Retinal pigment epithelial cell (primary cell): ENCODE measurements at regions not wholly inside any gene's neighbourhood (a gene's known extent, or its start where the extent isn't known, plus 50 kb on each side); places are given as distances from the start of the nearest gene placed in this dataset.

Source experiments
- DNase-seq: peaks from one replicate; pipeline ENCODE4 v3.0.0-alpha.2; 2010; ENCODE audit warnings: low read depth
- H3K4me3 ChIP-seq: 2 replicates; pipeline ENCODE4 v1.5.1; 2011; ENCODE audit warnings: mild to moderate bottlenecking, low read length, control low read depth, moderate library complexity
- TF ChIP-seq, protein P1 (sequence below): conservative IDR thresholded peaks from 2 replicates; pipeline ENCODE4 v1.5.1; 2011; ENCODE audit warnings: low read depth, low read length, control low read depth, inconsistent platforms

DNA sequence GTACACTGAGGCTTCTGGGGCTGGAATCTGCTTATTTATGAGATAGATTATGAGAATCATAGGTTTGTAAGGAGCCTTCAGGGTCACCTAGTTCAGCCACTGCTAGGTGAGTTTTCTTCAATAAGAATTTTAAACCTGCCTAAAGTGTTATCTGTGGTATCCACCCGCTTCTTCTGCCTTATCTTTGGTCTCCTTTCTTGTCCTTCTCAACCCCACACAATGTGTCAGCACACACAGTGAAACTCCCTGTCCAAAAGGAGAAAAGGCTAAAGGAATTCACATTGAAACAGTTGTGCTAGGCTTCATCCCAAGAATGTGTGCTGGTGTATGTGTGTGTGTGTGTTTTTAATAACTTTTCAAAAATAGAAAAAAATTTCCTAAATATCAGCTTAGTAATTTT lies 259.3 kb upstream of the BTG1 start:
- DNase-seq = no peak
- TF ChIP-seq, protein P1, sequence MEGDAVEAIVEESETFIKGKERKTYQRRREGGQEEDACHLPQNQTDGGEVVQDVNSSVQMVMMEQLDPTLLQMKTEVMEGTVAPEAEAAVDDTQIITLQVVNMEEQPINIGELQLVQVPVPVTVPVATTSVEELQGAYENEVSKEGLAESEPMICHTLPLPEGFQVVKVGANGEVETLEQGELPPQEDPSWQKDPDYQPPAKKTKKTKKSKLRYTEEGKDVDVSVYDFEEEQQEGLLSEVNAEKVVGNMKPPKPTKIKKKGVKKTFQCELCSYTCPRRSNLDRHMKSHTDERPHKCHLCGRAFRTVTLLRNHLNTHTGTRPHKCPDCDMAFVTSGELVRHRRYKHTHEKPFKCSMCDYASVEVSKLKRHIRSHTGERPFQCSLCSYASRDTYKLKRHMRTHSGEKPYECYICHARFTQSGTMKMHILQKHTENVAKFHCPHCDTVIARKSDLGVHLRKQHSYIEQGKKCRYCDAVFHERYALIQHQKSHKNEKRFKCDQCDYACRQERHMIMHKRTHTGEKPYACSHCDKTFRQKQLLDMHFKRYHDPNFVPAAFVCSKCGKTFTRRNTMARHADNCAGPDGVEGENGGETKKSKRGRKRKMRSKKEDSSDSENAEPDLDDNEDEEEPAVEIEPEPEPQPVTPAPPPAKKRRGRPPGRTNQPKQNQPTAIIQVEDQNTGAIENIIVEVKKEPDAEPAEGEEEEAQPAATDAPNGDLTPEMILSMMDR = no peak
- H3K4me3 ChIP-seq = no peak overlapping the region

DNA sequence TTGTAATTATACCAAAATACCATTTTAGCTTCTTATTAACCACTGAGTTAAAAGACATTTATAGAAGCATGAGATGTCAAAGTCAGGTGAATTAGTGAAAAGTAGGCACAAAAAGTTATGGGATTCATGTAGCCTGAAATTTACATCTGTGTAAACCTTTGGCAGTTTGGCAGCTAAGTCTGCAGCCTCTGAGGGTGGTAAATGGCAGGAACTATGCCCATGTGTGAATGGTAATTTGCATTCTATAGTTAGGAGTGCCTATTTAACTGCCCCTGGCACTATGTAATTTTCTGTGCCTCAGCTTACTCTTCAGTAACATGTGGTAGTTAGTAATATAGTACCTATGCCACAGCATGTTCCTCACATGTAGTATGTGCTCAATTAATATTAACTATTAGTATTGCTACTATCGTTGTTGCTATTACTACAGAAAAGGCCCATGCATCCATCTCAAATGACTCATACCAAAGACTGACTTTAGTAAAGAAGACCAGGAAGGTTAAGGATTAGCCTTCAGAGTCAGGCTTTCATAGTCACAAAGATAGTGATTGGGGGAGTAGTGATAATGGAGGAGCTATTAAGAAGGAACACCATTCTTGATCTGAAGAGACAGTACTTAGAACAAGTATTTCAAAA lies 258.7 kb upstream of the BTG1 start:
- no peak for DNase-seq
- TF ChIP-seq, protein P1 = no peak
- H3K4me3 ChIP-seq = no peak overlapping the region

DNA sequence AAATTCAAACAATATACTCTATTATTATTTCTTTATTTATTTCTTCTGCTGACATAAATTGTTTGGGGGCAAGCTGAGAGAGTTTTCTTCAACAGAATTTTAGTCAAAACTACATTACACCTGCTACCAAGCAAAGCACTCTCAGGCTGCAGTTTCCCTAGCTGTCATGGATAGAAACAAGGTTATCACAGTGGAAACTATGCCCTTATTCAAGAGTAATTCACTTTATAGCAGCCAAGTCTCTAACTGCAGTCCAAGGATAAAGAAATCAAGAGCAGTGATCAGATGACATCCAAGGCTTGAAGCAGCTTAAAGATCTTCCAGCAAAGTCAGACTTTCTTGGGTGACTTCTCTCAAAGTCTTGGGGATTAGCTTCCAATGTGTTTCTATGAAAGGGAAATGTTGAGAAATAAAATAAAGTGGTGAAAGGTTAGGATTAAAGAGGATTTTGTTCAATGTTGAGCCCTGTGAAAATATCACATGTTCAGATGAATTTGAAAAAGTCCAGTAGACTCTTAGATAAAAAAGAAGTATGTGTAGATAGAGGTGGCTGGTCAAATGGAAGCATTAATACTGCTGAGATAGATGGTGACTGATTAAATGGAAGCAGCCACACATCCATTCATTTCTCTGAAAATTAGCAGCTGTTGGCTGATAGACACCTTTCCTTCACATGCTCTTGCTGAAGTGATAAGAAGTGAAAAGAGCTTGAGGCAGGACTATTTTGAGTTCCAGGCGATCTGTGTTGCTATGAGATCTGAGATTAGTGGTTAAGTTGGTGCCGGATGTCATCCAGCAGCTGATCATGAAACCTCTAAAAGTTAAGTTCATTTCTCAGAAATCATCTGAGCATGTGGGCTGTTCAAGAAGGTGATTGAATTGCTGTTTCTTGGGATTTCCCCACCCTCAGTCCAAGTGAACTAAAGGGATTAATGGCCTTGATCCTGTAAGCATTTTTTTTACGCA lies 257.8 kb upstream of the BTG1 start:
- TF ChIP-seq, protein P1 = no peak
- H3K4me3 ChIP-seq = no peak overlapping the region
- DNase-seq = peak; percentile 98

DNA sequence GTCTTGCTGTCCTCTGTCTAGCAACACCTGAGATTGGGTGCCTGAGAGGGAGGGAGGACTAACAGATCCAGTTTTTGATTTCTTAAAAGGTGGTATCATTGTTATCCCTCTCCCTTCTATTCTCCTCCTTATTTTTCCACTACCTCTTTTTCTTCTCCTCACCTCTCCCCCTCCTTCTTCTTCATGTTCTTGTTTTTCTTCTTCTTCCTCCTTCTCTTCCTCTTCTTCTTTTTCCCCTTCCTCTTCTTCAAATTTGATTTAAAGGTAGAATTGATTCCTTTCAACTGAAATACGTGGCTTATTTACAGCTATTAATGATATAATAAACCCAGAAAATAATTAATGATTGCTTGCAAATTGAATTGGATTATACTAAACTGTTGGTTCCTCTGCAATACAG lies 256.8 kb upstream of the BTG1 start:
- TF ChIP-seq, protein P1 = no peak
- DNase-seq = no peak
- H3K4me3 ChIP-seq = no peak overlapping the region

DNA sequence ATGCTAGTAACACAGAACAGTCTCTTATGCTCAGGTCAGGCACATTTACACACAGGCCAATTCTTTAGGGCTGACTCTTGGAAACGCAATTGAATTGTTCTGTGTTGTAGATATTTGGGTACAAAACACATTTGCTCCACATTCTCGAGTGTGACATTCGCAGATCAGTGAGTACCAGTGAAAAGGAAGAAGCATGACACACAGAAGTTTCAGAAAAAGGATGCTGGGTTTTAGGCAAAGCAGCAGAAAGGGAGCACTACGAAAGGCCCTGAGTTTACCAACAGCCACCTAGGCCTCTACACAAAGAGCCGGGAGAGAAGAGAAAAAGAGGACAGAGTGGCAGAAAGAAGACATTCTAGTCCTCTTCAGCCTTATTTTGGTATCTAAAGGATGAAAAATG lies 254.4 kb upstream of the BTG1 start:
- TF ChIP-seq, protein P1 = no peak
- no peak for DNase-seq
- H3K4me3 ChIP-seq = no peak overlapping the region

DNA sequence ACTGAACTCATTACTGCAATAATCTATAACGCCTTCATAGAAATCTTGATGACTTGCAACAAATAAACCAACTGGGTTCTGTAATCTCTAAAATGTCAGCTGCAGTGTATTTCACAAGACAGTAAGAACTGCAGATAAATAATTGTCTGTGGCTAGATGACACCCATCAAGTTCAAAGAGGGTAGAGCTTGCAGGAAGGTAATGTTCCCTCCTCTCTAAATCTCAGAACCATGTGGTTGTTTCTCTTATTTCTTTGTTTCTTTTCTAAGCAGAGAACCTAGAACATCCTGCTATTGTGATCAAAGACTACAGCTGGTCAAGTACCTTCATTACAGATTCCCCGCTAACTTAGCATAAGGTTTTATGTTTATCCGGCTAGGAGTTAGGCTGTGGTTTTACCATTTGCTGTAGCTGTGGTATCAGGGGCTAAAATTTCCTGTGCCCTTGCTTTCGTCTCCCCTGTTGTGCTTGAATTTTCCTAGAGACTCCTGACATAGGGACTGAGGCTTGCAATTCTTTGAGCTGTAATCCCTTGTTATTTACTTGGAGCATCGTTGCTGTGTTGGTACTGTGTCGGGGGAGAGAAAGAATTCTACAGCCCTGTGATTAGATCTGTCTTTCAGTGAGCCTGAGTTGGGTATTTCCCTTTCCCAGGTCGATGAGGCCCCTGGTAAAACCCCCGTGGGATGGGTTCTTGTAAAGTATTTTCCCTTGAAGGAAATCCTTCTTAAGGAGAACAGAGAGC lies 253.1 kb upstream of the BTG1 start:
- TF ChIP-seq, protein P1 = no peak
- no peak overlapping the region for H3K4me3 ChIP-seq
- DNase-seq = no peak
